HCT116 (cell line): ENCODE measurements at regions not wholly inside any gene's neighbourhood (a gene's known extent, or its start where the extent isn't known, plus 50 kb on each side); places are given as distances from the start of the nearest gene placed in this dataset.

ENCODE experiments used
- ATAC-seq: fragments of 200-7000 bp; cut with Tn5 transposase; 2 replicates; pipeline ENCODE4 v1.9.1; 2020; ENCODE audit warnings: mild to moderate bottlenecking, moderate library complexity
- BruUV-seq: library from RNA; stranded (reverse); fragments of 400-500 nt; replicated peaks from 2 replicates; lab custom pipeline; 2021; lab: Mats Ljungman, UMichigan
- CTCF ChIA-PET: fragments of 300-600 bp; sonication (Branson Sonifier 250); formaldehyde crosslinking; loops from one replicate; lab custom pipeline; 2021; ENCODE audit warnings: antibody characterized with exemption; lab: Charles Lee
- POLR2A ChIA-PET: fragments of 300-600, 350-600 bp; sonication (Branson Sonifier 250); formaldehyde crosslinking; loops from one replicate; lab custom pipeline; 2021; ENCODE audit warnings: antibody characterized with exemption; lab: Charles Lee
- RAD21 ChIA-PET, 2 experiments: fragments of 300-600 bp; sonication (Branson Sonifier 250); formaldehyde crosslinking; loops; one replicate each; lab custom pipeline; 2023; ENCODE audit warnings: low total read pairs in 2 of 2; ENCODE audit not compliant: uncharacterized antibody in 2 of 2, unreplicated experiment in 2 of 2, low non-redundant PET in 1 of 2; lab: Charles Lee
- DNase-seq: peaks from one replicate; pipeline ENCODE4 v3.0.0-alpha.2; 2010; ENCODE audit warnings: low read depth, low spot score
- H2AFZ ChIP-seq: fragments of 200-600 bp; shearing (Covaris generic), sonication (generic); 2 replicates; pipeline ENCODE4 v1.6.1; 2017; ENCODE audit warnings: low read depth, mixed run types, mixed read lengths, antibody characterized with exemption, low read length; ENCODE audit not compliant: poor library complexity, severe bottlenecking
- H3K27ac ChIP-seq: 2 replicates; pipeline ENCODE4 v1.5.1; 2012; ENCODE audit warnings: low read depth, low read length
- H3K27me3 ChIP-seq: fragments of 200-600 bp; sonication (generic); 2 replicates; pipeline ENCODE4 v1.6.1; 2016; ENCODE audit warnings: mixed run types, low read length, mixed read lengths; ENCODE audit not compliant: insufficient read depth
- H3K36me3 ChIP-seq, 2 experiments: fragments of 200-500 bp in 1 of 2; fragments of 200-600 bp in 1 of 2; sonication (Bioruptor generic) in 1 of 2; sonication (generic) in 1 of 2; 2 replicates each; pipeline versions ENCODE4 v1.5.1 to v1.6.1; 2014 to 2016; ENCODE audit warnings: low read length in 2 of 2, inconsistent platforms in 1 of 2, mixed read lengths in 1 of 2, mixed run types in 1 of 2; ENCODE audit not compliant: insufficient read depth in 2 of 2, control insufficient read depth in 1 of 2
- H3K4me1 ChIP-seq, 2 experiments: fragments of 200-600 bp in 1 of 2; sonication (generic) in 1 of 2; 2 replicates each; pipeline versions ENCODE4 v1.5.1 to v1.6.1; 2012 to 2017; ENCODE audit warnings: low read length in 2 of 2, inconsistent platforms in 1 of 2, mild to moderate bottlenecking in 1 of 2, mixed read lengths in 1 of 2, mixed run types in 1 of 2, moderate library complexity in 1 of 2; ENCODE audit not compliant: insufficient read depth in 2 of 2, control insufficient read depth in 1 of 2
- H3K4me2 ChIP-seq: fragments of 200-600 bp; sonication (generic); 2 replicates; pipeline ENCODE4 v1.6.1; 2017; ENCODE audit warnings: mixed run types, low read length, mixed read lengths
- H3K4me3 ChIP-seq, 2 experiments: fragments of 200-600 bp in 1 of 2; sonication (generic) in 1 of 2; replicated peaks in 1 of 2; 2 replicates each; pipeline ENCODE4 v1.5.1; 2011 to 2016; ENCODE audit warnings: low read length in 2 of 2, control low read depth in 1 of 2, low read depth in 1 of 2, mild to moderate bottlenecking in 1 of 2, mixed read lengths in 1 of 2, mixed run types in 1 of 2
- H3K79me2 ChIP-seq: fragments of 200-600 bp; sonication (generic); 2 replicates; pipeline ENCODE4 v1.6.1; 2017; ENCODE audit warnings: mild to moderate bottlenecking, mixed run types, low read length, moderate library complexity, mixed read lengths; ENCODE audit not compliant: insufficient read depth
- H3K9ac ChIP-seq: fragments of 200-600 bp; sonication (generic); 2 replicates; pipeline ENCODE4 v1.6.1; 2016; ENCODE audit warnings: low read length, mixed read lengths
- H3K9me2 ChIP-seq: fragments of 200-600 bp; sonication (generic), shearing (Covaris generic); 2 replicates; pipeline ENCODE4 v1.6.1; 2017; ENCODE audit warnings: mixed run types, mild to moderate bottlenecking, moderate library complexity; ENCODE audit not compliant: insufficient read depth
- H3K9me3 ChIP-seq, 2 experiments: fragments of 200-500 bp in 1 of 2; fragments of 200-600 bp in 1 of 2; sonication (Bioruptor generic) in 1 of 2; sonication (generic) in 1 of 2; 2 replicates each; pipeline ENCODE4 v1.6.1; 2014 to 2017; ENCODE audit warnings: low read length in 2 of 2, mixed read lengths in 2 of 2, inconsistent platforms in 1 of 2, low read depth in 1 of 2, mild to moderate bottlenecking in 1 of 2, mixed run types in 1 of 2, moderate library complexity in 1 of 2; ENCODE audit not compliant: control insufficient read depth in 1 of 2, insufficient read depth in 1 of 2
- H4K20me1 ChIP-seq: fragments of 200-600 bp; sonication (generic), shearing (Covaris generic); 2 replicates; pipeline ENCODE4 v1.6.1; 2017; ENCODE audit warnings: mixed run types, mild to moderate bottlenecking, moderate library complexity; ENCODE audit not compliant: insufficient read depth
- ATF3 ChIP-seq: IDR thresholded peaks from 2 replicates; pipeline ENCODE4 v1.6.1; 2012
- CBX3 ChIP-seq: IDR thresholded peaks from 2 replicates; pipeline ENCODE4 v1.6.1; 2012; ENCODE audit warnings: low read depth
- EGR1 ChIP-seq: IDR thresholded peaks from 2 replicates; pipeline ENCODE4 v1.6.1; 2012; ENCODE audit warnings: low read depth
- ELF1 ChIP-seq: IDR thresholded peaks from 2 replicates; pipeline ENCODE4 v1.6.1; 2012; ENCODE audit warnings: low read depth, borderline replicate concordance
- EZH2 ChIP-seq: fragments of 200-600 bp; sonication (generic); IDR thresholded peaks from 2 replicates; pipeline ENCODE4 v1.6.1; 2017; ENCODE audit warnings: antibody characterized with exemption, mixed run types
- EZH2phosphoT487 ChIP-seq: fragments of 200-600 bp; IDR thresholded peaks from 2 replicates; pipeline ENCODE4 v1.6.1; 2018; ENCODE audit warnings: antibody characterized with exemption, borderline replicate concordance
- FOSL1 ChIP-seq: IDR thresholded peaks from 2 replicates; pipeline ENCODE4 v1.6.1; 2012; ENCODE audit warnings: low read depth
- POLR2A ChIP-seq: IDR thresholded peaks from 2 replicates; pipeline ENCODE4 v1.7.0; 2011; ENCODE audit warnings: borderline replicate concordance; ENCODE audit not compliant: insufficient read depth, insufficient read length; ENCODE audit errors: extremely low read depth
- POLR2AphosphoS5 ChIP-seq: IDR thresholded peaks from 2 replicates; pipeline ENCODE4 v1.6.1; 2011; ENCODE audit warnings: mild to moderate bottlenecking, low read depth, low read length, moderate library complexity
- RAD21 ChIP-seq: IDR thresholded peaks from 2 replicates; pipeline ENCODE4 v1.6.1; 2012; ENCODE audit warnings: low read depth, mild to moderate bottlenecking
- REST ChIP-seq: IDR thresholded peaks from 2 replicates; pipeline ENCODE4 v1.6.1; 2012; ENCODE audit warnings: low read depth
- SP1 ChIP-seq: IDR thresholded peaks from 2 replicates; pipeline ENCODE4 v1.6.1; 2012; ENCODE audit warnings: low read depth
- TCF7L2 ChIP-seq: IDR thresholded peaks from 2 replicates; pipeline ENCODE4 v1.7.0; 2011; ENCODE audit warnings: borderline replicate concordance, inconsistent platforms; ENCODE audit not compliant: insufficient read depth, insufficient read length; ENCODE audit errors: extremely low read depth
- YY1 ChIP-seq: IDR thresholded peaks from 2 replicates; pipeline ENCODE4 v1.6.1; 2011; ENCODE audit warnings: low read length, low read depth, moderate library complexity, mild to moderate bottlenecking; ENCODE audit not compliant: insufficient replicate concordance; ENCODE audit errors: extremely low read depth
- ZBTB33 ChIP-seq: IDR thresholded peaks from 2 replicates; pipeline ENCODE4 v1.6.1; 2011; ENCODE audit warnings: mild to moderate bottlenecking, low read length, moderate library complexity; ENCODE audit not compliant: insufficient replicate concordance; ENCODE audit errors: extremely low read depth
- ZFX ChIP-seq: fragments of 450-650 bp; IDR thresholded peaks from 2 replicates; pipeline ENCODE4 v1.6.1; 2017
- ZNF274 ChIP-seq: fragments of 200-500 bp; sonication (Bioruptor generic); IDR thresholded peaks from 2 replicates; pipeline ENCODE4 v1.6.1; 2014; ENCODE audit warnings: mild to moderate bottlenecking, low read depth, low read length, inconsistent platforms
- intact Hi-C: fragments of 100-400 bp; cut with micrococcal nuclease; formaldehyde crosslinking; loops from 2 replicates; pipeline ENCODE4 v1.10.0; 2022
- TF ChIP-seq, protein P1 (sequence below), 3 experiments: fragments of 200-600 bp in 1 of 3; sonication (generic) in 1 of 3; IDR thresholded peaks in 2 of 3; conservative IDR thresholded peaks in 1 of 3; 2 replicates each; pipeline ENCODE4 v1.5.1; 2012 to 2017; ENCODE audit warnings: low read depth in 2 of 3, low read length in 2 of 3, antibody characterized with exemption in 1 of 3, borderline replicate concordance in 1 of 3, control low read depth in 1 of 3, mild to moderate bottlenecking in 1 of 3, mixed read lengths in 1 of 3, mixed run types in 1 of 3, moderate library complexity in 1 of 3; ENCODE audit not compliant: insufficient read depth in 1 of 3
- TF ChIP-seq, protein P2 (sequence below): IDR thresholded peaks from 2 replicates; pipeline ENCODE4 v1.6.1; 2012

DNA sequence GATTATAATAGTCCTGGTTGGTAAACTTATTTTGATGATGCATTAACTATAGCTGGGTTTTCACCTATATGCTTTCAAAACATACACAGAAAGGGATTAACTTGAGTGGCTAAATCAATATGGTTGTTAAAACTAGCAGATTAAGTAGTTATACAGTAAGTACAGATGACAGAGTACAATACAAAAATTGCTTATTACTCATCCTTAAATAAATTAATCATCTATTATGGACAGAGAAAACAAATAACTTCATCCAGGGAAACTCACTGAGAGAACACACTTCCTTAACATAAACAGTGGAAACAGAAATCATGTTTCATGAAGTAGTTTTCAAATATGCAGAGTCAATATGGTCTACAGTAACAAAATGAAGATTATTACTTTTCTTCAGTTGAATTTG lies 133.4 kb downstream of the AREG start:
- CTCF ChIA-PET: no interaction called here

More for the DNA sequence above, 133.4 kb downstream of the AREG start:
- Histone ChIP-seq H3K9ac (no peak overlapping the region), H3K36me3 (no peaks in the 10 kb centered on the region), H3K9me3 (no peaks in the 10 kb centered on the region), H3K79me2 (no peaks in the 10 kb centered on the region), H3K9me2 (no peaks in the 10 kb centered on the region), H4K20me1 (no peaks in the 10 kb centered on the region), H3K4me2 (no peak overlapping the region), H3K4me1 (peaks cover 4 to 9% of the 10 kb centered on the region in 2 experiments; a peak in 2 of 4 replicates), H3K27ac (no peak overlapping the region), H3K27me3 (no peaks in the 10 kb centered on the region), H3K4me3 (no peak overlapping the region), H2AFZ (no peak overlapping the region)
- RAD21 ChIA-PET: no interaction called here
- intact Hi-C loops: no loop called here
- TF ChIP-seq, protein P1, sequence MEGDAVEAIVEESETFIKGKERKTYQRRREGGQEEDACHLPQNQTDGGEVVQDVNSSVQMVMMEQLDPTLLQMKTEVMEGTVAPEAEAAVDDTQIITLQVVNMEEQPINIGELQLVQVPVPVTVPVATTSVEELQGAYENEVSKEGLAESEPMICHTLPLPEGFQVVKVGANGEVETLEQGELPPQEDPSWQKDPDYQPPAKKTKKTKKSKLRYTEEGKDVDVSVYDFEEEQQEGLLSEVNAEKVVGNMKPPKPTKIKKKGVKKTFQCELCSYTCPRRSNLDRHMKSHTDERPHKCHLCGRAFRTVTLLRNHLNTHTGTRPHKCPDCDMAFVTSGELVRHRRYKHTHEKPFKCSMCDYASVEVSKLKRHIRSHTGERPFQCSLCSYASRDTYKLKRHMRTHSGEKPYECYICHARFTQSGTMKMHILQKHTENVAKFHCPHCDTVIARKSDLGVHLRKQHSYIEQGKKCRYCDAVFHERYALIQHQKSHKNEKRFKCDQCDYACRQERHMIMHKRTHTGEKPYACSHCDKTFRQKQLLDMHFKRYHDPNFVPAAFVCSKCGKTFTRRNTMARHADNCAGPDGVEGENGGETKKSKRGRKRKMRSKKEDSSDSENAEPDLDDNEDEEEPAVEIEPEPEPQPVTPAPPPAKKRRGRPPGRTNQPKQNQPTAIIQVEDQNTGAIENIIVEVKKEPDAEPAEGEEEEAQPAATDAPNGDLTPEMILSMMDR (IDR thresholded peaks at IDR 0.05 in 2 of 3, conservative IDR thresholded peaks at IDR 0.05 in 1 of 3; ENCODE audit: borderline replicate concordance in 1 of 3, insufficient read depth in 1 of 3, low read depth in 2 of 3, low read length in 2 of 3): no peak
- TF ChIP-seq ZFX (no peak), REST (no peak), TCF7L2 (no peak), ATF3 (no peak), RAD21 (no peak), POLR2AphosphoS5 (no peak), ZBTB33 (no peak), ELF1 (no peak), FOSL1 (no peak), CBX3 (no peak), ZNF274 (no peak), YY1 (no peak), EZH2 (no peak), EGR1 (no peak), POLR2A (no peak), EZH2phosphoT487 (no peak), SP1 (no peak)
- TF ChIP-seq, protein P2, sequence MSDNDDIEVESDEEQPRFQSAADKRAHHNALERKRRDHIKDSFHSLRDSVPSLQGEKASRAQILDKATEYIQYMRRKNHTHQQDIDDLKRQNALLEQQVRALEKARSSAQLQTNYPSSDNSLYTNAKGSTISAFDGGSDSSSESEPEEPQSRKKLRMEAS: no peak
- DNase-seq (no peak), ATAC-seq (no peak)
- no TSS peak for BruUV-seq
- POLR2A ChIA-PET: no interaction called here
